ENCODE measurements at regions not wholly inside any gene's neighbourhood (a gene's known extent, or its start where the extent isn't known, plus 50 kb on each side); places are given as distances from the start of the nearest gene placed in this dataset.

- no peak for DNase-seq (ENCODE audit: low read depth)
- TF ChIP-seq CTCF (IDR thresholded peaks at IDR 0.05; ENCODE audit: insufficient read depth, low read depth, low read length) = no peak
- H3K4me3 ChIP-seq (ENCODE audit: low read depth, low read length) = no peak overlapping the region
These were observed 91.8 kb upstream of the EEA1 start for GRCh38 chr12:93020631-93021597.

GRCh38 chr12:93022603-93023340, 93.7 kb upstream of the EEA1 start:
- no peak overlapping the region for H3K4me3 ChIP-seq (ENCODE audit: low read depth, low read length)
- peak; percentile 53 for DNase-seq (ENCODE audit: low read depth)
- no peak for TF ChIP-seq CTCF (IDR thresholded peaks at IDR 0.05; ENCODE audit: insufficient read depth, low read depth, low read length)

DNA sequence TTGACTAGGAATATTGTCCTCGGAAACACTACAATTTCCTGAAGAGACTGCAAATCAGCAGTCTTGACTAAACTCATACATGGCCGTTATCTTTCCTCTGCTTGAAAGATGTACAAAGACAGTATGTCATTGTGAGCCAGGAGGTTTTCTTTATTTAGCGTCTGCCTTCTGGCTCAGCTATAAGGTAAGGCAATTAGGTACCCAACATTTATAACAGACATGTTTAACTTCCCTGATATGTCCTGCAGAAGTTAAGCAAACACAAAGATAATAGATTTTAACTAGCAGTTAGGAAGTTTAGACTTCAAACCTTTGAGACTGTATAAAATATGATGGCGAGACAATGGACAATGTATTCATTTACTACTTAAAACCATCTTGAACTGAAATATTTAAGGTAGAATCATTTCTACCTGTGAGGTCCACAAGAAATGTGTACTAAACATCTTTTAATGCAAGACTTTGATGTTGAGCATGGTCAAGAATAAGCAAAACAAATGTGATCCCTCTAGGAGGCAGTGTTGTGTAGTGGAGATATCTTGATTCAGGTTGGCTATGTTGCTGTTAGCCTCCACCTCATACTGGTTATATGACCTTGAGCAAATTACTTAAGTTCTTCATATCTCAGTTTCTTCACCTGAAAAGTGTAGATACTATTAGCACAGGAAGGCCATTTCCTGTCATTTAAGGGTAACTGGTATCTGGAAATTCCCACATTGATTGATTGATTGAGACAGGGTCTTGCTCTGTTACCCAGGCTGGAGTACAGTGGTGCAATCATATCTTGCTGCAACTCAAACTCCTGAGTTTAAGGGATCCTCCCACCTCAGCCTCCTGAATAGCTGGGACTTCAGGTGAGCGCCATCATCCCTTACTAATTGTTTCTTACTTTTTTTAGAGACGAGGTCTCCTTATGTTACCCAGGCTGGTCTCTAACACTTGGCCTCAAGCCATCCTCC, 96.3 kb upstream of the EEA1 start:
- H3K4me3 ChIP-seq (ENCODE audit: low read depth, low read length) = no peak overlapping the region
- peak; percentile 68 for TF ChIP-seq CTCF (IDR thresholded peaks at IDR 0.05; ENCODE audit: insufficient read depth, low read depth, low read length)
- DNase-seq (ENCODE audit: low read depth) = peak; percentile 73

- no peak for DNase-seq (ENCODE audit: low read depth)
- H3K4me3 ChIP-seq (ENCODE audit: low read depth, low read length) = no peak overlapping the region
- no peak for TF ChIP-seq CTCF (IDR thresholded peaks at IDR 0.05; ENCODE audit: insufficient read depth, low read depth, low read length)
These were observed 97.9 kb upstream of the EEA1 start for GRCh38 chr12:93027041-93027440.

DNA sequence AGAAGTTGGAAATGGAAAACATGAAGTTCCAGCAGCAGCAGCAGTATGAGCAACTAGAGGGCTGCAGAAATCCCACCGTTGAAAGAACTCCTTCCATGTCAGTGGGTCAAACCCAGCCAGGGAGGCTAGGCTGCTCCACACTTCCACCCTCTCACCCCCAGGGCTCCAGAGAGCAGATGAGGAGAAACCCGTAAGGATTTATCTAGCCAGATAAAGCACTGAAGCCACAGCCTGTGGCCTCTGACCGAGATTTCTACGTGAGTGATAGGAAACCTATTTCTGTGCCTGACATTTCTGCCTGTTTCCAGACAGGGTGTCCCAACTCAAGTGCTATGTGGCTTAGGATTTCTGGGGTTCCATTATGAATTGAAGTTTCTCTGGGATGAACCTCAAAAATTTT, 100.0 kb upstream of the EEA1 start:
- no peak for TF ChIP-seq CTCF (IDR thresholded peaks at IDR 0.05; ENCODE audit: insufficient read depth, low read depth, low read length)
- H3K4me3 ChIP-seq (ENCODE audit: low read depth, low read length) = no peak overlapping the region
- DNase-seq (ENCODE audit: low read depth) = no peak

DNA sequence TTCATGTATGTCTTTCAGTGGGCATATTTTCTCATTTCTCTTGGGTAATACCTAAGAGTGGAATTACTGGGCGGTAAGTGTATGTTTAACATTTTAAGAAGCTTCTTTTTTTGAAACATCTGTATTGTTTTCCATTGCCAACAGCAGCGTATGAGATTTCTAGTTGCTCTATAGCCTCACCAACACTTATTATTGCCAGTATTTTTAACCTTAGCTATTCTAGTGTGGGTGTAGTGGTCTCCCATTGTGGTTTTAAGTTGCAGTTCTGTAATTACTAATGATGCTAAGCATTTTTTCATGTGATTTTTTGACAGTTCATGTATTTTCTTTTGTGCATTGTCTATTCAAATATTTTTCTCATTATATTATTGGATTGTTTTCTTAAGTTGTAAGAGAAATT, 101.9 kb upstream of the EEA1 start:
- TF ChIP-seq CTCF (IDR thresholded peaks at IDR 0.05; ENCODE audit: insufficient read depth, low read depth, low read length) = no peak
- DNase-seq (ENCODE audit: low read depth) = no peak
- no peak overlapping the region for H3K4me3 ChIP-seq (ENCODE audit: low read depth, low read length)
